ENCODE measurements at regions not wholly inside any gene's neighbourhood (a gene's known extent, or its start where the extent isn't known, plus 50 kb on each side); places are given as distances from the start of the nearest gene placed in this dataset.

DNA sequence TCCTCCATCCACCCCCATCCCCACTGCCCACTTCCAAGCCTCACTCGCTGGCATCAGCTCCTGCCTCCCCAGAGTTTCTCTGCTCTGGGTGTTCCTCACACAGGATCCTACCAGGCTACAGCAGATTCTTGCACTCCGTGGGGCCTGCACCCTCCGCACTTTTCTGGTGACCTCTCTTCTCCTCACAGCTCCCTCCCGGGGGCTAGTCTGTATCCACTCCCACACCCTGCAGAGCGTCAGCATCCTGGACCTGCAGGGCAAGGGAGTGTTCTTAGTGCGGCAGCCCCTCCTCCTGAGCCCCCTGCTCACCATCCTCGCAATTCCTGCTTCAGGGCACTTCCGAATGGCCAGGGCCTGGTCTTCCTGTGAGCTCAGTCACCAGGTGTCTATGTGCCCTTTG is 224.2 kb downstream of the DLL1 start:
- no peak overlapping the region for H3K4me3 ChIP-seq (ENCODE audit: low read depth, low read length)
- TF ChIP-seq, protein P1, sequence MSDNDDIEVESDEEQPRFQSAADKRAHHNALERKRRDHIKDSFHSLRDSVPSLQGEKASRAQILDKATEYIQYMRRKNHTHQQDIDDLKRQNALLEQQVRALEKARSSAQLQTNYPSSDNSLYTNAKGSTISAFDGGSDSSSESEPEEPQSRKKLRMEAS (IDR thresholded peaks at IDR 0.05; ENCODE audit: low read depth, low read length) = no peak
- no peak for TF ChIP-seq POLR2A (IDR thresholded peaks at IDR 0.05; ENCODE audit: extremely low read depth, insufficient read length)
- DNase-seq (ENCODE audit: low read depth) = no peak

DNA sequence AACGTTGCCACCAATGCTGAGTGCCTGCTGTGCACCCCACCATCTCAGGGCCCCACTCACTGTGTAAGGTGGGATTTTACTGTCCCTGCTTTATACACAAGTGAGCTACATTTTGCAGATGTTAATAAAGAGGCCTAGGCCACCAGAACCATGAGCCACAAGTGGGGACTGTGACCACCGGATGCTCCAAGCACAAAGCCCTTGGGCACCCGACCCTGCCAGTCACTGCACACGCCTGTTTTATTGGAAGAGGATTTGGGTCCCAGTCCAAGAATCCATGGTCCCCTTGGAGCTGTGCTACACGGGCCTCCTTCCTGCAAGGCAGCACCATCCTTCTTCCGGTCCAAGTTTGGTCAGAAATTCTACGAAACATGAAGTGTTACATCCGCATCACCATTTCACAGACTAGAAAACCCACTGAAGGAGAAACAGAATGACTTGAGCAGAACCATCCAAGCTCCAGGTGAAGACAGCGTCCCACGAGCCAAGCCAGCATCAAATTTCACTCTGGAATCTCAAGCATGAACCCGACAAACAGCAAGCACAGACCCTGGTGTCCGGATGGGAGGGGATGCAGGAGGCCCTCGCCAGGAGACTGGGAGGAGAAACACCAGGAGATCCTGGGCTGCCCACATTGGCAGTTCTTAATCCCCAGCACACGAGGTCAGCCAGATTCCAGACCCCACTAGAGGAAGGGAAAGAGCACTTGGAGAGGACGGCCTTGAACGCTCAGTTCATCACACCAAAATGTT is 226.9 kb downstream of the DLL1 start:
- DNase-seq (ENCODE audit: low read depth) = no peak
- no peak overlapping the region for H3K4me3 ChIP-seq (ENCODE audit: low read depth, low read length)
- TF ChIP-seq MYC (IDR thresholded peaks at IDR 0.05; ENCODE audit: low read depth, low read length) = no peak
- no peak for TF ChIP-seq POLR2A (IDR thresholded peaks at IDR 0.05; ENCODE audit: extremely low read depth, insufficient read length)
- TF ChIP-seq, protein P1 (IDR thresholded peaks at IDR 0.05; ENCODE audit: low read depth, low read length) = no peak
- TF ChIP-seq, protein P2, sequence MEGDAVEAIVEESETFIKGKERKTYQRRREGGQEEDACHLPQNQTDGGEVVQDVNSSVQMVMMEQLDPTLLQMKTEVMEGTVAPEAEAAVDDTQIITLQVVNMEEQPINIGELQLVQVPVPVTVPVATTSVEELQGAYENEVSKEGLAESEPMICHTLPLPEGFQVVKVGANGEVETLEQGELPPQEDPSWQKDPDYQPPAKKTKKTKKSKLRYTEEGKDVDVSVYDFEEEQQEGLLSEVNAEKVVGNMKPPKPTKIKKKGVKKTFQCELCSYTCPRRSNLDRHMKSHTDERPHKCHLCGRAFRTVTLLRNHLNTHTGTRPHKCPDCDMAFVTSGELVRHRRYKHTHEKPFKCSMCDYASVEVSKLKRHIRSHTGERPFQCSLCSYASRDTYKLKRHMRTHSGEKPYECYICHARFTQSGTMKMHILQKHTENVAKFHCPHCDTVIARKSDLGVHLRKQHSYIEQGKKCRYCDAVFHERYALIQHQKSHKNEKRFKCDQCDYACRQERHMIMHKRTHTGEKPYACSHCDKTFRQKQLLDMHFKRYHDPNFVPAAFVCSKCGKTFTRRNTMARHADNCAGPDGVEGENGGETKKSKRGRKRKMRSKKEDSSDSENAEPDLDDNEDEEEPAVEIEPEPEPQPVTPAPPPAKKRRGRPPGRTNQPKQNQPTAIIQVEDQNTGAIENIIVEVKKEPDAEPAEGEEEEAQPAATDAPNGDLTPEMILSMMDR (IDR thresholded peaks at IDR 0.05; ENCODE audit: low read depth, low read length) = no peak

DNA sequence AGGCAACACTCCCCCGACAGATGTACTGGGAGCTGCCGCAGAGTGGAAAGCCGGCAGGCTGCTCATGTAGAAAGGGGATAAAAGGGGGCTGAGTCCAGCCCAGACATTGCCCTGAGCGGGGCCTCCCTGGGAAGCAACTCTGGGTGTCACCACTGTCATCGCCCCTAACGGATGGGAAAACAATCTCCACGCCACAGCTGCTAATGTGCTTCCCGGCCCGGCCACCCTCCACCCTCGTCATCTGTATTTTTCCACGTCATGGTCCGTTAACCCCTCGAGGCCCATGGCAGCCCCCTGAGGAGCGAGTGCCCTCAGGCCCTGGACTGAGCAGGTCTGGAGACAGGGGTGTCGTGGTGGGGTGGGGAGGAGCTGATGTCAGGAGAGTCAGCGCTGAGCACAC is 227.4 kb downstream of the DLL1 start:
- TF ChIP-seq POLR2A (IDR thresholded peaks at IDR 0.05; ENCODE audit: extremely low read depth, insufficient read length) = no peak
- TF ChIP-seq, protein P1 (IDR thresholded peaks at IDR 0.05; ENCODE audit: low read depth, low read length) = no peak
- TF ChIP-seq, protein P2 (IDR thresholded peaks at IDR 0.05; ENCODE audit: low read depth, low read length) = no peak
- no peak for TF ChIP-seq MYC (IDR thresholded peaks at IDR 0.05; ENCODE audit: low read depth, low read length)
- DNase-seq (ENCODE audit: low read depth) = no peak

DNA sequence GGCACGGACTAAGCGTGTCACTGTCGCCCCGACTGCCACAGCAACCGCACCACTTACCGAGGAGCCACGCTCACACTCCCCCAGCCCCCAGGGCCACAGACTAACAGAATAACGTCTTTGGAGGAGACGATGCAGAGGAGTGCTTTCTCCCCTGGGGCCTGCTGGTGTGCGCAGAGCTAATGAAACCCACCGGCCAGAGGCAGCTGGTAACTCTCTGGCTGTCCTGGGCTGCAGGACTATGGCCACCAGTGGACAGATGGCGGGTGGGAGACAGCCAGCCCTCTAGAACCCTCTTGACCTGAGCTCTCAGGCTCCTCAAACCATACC is 228.0 kb downstream of the DLL1 start:
- no peak overlapping the region for H3K4me3 ChIP-seq (ENCODE audit: low read depth, low read length)
- TF ChIP-seq POLR2A (IDR thresholded peaks at IDR 0.05; ENCODE audit: extremely low read depth, insufficient read length) = no peak
- TF ChIP-seq, protein P2 (IDR thresholded peaks at IDR 0.05; ENCODE audit: low read depth, low read length) = no peak
- TF ChIP-seq, protein P1 (IDR thresholded peaks at IDR 0.05; ENCODE audit: low read depth, low read length) = no peak
- no peak for TF ChIP-seq MYC (IDR thresholded peaks at IDR 0.05; ENCODE audit: low read depth, low read length)
- no peak for DNase-seq (ENCODE audit: low read depth)

More for the DNA sequence above, 227.4 kb downstream of the DLL1 start:
- H3K4me3 ChIP-seq (ENCODE audit: low read depth, low read length) = no peak overlapping the region

DNA sequence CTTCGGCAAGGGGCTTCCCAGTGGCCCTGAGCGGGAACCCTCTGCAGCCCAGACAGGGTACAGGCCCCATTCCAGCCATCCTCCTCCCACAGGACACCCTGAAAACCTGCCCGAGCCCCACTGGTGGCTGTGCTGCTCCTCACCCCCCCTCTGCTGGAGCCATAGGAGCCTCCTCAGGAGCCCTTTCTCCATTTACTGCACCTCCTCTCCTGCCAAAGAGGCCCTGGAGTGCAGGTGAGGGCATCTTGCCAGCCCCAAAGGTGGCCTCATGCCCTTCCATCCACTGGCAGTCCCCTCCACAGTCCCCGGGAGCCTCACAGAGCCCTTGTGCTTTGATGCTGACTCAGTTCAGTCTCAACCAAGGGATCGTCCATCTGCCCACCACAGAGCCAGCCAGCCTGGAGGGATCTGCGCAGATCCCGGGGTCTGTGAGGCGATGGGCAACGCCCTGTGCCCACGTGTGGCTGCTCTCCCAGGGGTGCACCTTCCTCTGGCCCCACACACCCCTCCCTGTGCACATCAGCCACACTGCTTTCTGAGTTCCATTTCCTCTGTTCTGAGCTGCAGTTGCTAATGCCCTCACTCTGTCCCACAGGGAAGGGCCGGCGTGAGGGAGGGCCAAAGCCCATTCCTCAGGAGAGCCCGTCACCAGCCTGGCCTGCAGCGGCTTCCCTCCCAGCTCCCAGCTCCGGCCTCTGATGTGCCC is 228.5 kb downstream of the DLL1 start:
- H3K4me3 ChIP-seq (ENCODE audit: low read depth, low read length) = no peak overlapping the region
- TF ChIP-seq, protein P2 (IDR thresholded peaks at IDR 0.05; ENCODE audit: low read depth, low read length) = no peak
- TF ChIP-seq, protein P1 (IDR thresholded peaks at IDR 0.05; ENCODE audit: low read depth, low read length) = no peak
- TF ChIP-seq MYC (IDR thresholded peaks at IDR 0.05; ENCODE audit: low read depth, low read length) = no peak
- TF ChIP-seq POLR2A (IDR thresholded peaks at IDR 0.05; ENCODE audit: extremely low read depth, insufficient read length) = no peak

DNA sequence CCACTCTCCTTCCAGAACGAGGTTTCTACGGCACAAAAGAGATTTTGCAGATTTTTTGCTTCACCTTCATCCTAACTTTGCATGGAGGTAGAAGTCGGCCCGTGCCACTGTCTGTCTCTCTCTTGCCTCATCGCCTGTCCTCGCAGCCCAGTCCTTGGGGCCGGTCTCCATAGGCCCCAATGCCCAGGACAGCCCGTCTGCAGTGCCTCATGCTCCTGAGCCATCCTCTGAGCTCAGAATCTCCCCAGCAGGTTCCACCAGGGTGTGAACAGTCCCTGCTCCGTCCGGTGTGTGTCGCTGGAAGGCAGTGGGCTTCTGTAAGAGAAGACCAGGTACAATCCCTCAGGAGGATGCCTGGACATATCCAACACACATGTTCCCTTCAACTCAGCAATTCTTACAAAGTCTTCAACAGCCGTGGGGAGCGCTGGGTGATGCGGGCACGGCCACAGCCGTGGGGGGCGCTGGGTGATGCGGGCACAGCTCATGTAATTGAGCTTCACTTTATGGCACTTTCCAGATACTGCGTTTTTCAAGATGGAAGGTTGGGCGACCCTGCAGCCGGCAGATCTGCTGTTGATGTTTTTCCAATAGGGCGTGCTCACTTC is 231.9 kb downstream of the DLL1 start:
- TF ChIP-seq POLR2A (IDR thresholded peaks at IDR 0.05; ENCODE audit: extremely low read depth, insufficient read length) (no peak), MYC (IDR thresholded peaks at IDR 0.05; ENCODE audit: low read depth, low read length) (no peak)
- TF ChIP-seq, protein P2 (IDR thresholded peaks at IDR 0.05; ENCODE audit: low read depth, low read length) = no peak
- TF ChIP-seq, protein P1 (IDR thresholded peaks at IDR 0.05; ENCODE audit: low read depth, low read length) = no peak

More for the DNA sequence above, 228.5 kb downstream of the DLL1 start:
- DNase-seq (ENCODE audit: low read depth) = no peak

More for the DNA sequence above, 231.9 kb downstream of the DLL1 start:
- no peak for DNase-seq (ENCODE audit: low read depth)
- H3K4me3 ChIP-seq (ENCODE audit: low read depth, low read length) = no peak overlapping the region
